Right atrium auricular region (tissue), 2 donors: ENCODE measurements at regions not wholly inside any gene's neighbourhood (a gene's known extent, or its start where the extent isn't known, plus 50 kb on each side); places are given as distances from the start of the nearest gene placed in this dataset.

ENCODE experiments used
- DNase-seq: peaks from one replicate; pipeline ENCODE4 v3.0.0-alpha.2; 2019; ENCODE audit warnings: low spot score
- H3K27ac ChIP-seq, 2 donors: fragments of 200-600 bp; sonication (generic); 1 replicate in 1 of 2; 2 replicates in 1 of 2; pipeline ENCODE4 v1.5.1; 2016 to 2019
- H3K27me3 ChIP-seq, 2 donors: fragments of 200-600 bp; sonication (generic); one replicate each; pipeline versions ENCODE4 v1.5.1 to v1.6.0; 2017 to 2019
- H3K36me3 ChIP-seq: fragments of 200-600 bp; sonication (generic); one replicate; pipeline ENCODE4 v1.5.1; 2016
- H3K4me1 ChIP-seq, 2 donors: fragments of 200-600 bp; sonication (generic); one replicate each; pipeline versions ENCODE4 v1.5.1 to v1.6.0; 2017 to 2019
- H3K4me3 ChIP-seq, 2 donors: fragments of 200-600 bp; sonication (generic); 1 replicate in 1 of 2; 2 replicates in 1 of 2; pipeline ENCODE4 v1.5.1; 2017 to 2019; ENCODE audit warnings: mild to moderate bottlenecking in 1 of 2, moderate library complexity in 1 of 2
- H3K9me3 ChIP-seq, 2 donors: fragments of 200-600 bp; sonication (generic); one replicate each; pipeline ENCODE4 v1.5.1; 2019
- TF ChIP-seq, protein P1 (sequence below), 2 donors: fragments of 200-600 bp; sonication (generic); IDR thresholded peaks; one replicate each; pipeline ENCODE4 v1.5.1; 2019; ENCODE audit warnings: antibody characterized with exemption in 2 of 2

- H3K36me3 ChIP-seq, result no peaks in the 10 kb centered on the region
- DNase-seq, result no peak
- TF ChIP-seq, protein P1, sequence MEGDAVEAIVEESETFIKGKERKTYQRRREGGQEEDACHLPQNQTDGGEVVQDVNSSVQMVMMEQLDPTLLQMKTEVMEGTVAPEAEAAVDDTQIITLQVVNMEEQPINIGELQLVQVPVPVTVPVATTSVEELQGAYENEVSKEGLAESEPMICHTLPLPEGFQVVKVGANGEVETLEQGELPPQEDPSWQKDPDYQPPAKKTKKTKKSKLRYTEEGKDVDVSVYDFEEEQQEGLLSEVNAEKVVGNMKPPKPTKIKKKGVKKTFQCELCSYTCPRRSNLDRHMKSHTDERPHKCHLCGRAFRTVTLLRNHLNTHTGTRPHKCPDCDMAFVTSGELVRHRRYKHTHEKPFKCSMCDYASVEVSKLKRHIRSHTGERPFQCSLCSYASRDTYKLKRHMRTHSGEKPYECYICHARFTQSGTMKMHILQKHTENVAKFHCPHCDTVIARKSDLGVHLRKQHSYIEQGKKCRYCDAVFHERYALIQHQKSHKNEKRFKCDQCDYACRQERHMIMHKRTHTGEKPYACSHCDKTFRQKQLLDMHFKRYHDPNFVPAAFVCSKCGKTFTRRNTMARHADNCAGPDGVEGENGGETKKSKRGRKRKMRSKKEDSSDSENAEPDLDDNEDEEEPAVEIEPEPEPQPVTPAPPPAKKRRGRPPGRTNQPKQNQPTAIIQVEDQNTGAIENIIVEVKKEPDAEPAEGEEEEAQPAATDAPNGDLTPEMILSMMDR (IDR thresholded peaks at IDR 0.05), result no peak
- H3K9me3 ChIP-seq, result no peaks in the 10 kb centered on the region
- no peak overlapping the region for H3K27ac ChIP-seq
- no peak overlapping the region for H3K4me3 ChIP-seq
- H3K27me3 ChIP-seq, result no peaks in the 10 kb centered on the region
- no peaks in the 10 kb centered on the region for H3K4me1 ChIP-seq
Observed at GRCh38 chr1:114289824-114290223, 136.2 kb upstream of the SYT6 start.

DNA sequence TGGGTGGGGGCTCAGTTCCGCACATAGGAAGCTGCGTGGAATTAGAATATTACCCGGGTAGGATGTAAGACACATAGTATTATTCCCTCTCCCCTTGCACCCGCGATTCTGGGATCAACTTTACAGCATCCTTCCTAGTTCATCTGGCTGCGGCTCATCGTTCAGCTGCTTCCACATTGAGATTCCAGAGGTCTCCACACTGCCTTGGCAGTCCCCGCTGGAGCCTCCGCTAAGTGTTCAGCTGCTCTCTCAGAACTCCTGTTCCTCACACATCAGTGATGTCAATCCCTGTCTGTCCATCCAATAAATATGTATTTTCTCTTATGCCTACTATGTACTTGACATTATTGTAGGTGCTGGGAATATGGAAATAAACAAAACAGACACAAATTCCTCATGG, 135.6 kb upstream of the SYT6 start:
- no peak overlapping the region for H3K4me3 ChIP-seq
- TF ChIP-seq, protein P1 (IDR thresholded peaks at IDR 0.05), result no peak
- no peaks in the 10 kb centered on the region for H3K9me3 ChIP-seq
- no peak for DNase-seq
- no peaks in the 10 kb centered on the region for H3K27me3 ChIP-seq
- H3K4me1 ChIP-seq, result no peaks in the 10 kb centered on the region
- H3K27ac ChIP-seq, result no peak overlapping the region
- no peaks in the 10 kb centered on the region for H3K36me3 ChIP-seq

GRCh38 chr1:114286960-114287359, 133.3 kb upstream of the SYT6 start:
- H3K27ac ChIP-seq, result no peak overlapping the region
- H3K36me3 ChIP-seq, result no peaks in the 10 kb centered on the region
- H3K4me3 ChIP-seq, result no peak overlapping the region
- DNase-seq, result no peak
- no peaks in the 10 kb centered on the region for H3K27me3 ChIP-seq
- no peaks in the 10 kb centered on the region for H3K4me1 ChIP-seq
- TF ChIP-seq, protein P1 (IDR thresholded peaks at IDR 0.05), result no peak
- no peaks in the 10 kb centered on the region for H3K9me3 ChIP-seq

DNA sequence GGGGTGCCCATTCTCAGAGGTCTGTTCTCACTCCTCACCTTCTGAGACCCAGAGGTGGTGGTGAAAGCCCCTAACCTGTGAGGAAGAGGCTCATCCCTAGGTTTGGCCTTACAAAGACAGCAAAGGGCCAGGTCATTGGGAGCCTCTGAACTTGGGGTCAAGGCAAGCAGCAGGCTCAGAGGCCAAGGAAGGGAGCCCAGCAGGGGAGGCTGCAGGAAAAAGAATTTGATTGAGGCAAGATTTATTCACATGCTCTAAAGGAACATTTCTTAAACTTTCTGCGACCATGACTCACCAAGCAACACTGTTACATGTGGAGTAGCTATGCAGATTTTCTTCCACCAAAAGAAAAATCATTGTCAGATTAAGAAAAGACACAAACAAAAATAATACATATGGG, 132.5 kb upstream of the SYT6 start:
- DNase-seq, result no peak
- Histone ChIP-seq H3K9me3 (no peaks in the 10 kb centered on the region), H3K27ac (no peak overlapping the region), H3K4me1 (no peaks in the 10 kb centered on the region), H3K36me3 (no peaks in the 10 kb centered on the region), H3K4me3 (no peak overlapping the region), H3K27me3 (no peaks in the 10 kb centered on the region)
- TF ChIP-seq, protein P1 (IDR thresholded peaks at IDR 0.05), result no peak

DNA sequence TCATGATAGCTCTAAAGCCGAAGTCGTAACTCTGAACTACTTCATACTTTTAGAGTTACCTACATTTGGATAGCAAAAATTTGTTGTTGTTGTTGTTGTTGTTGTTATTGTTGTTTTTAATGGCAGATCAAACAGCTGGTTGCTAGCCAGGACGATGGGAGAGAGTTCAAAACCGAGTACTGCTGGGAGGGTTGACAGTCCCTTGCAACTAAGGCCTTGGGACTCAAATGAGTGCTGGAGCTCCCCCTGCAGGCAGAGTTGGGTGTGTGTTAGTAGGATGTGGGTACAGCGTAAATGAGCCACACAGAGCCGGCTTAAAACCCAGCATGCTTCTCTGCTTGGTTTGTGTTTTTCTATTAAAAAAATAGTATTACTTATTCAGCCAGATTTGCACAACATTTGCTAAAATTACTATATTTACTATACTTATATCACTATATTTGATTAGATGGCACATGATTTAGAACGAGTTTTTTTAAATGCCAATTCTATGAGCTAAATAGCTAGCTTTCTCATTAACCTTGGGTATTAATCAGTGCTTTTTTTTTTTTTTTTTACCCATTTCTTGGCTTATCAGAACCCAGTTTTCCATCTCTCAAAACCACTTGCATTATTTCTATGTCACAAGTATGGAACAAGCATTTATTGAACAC, 129.2 kb upstream of the SYT6 start:
- Histone ChIP-seq H3K4me3 (no peak overlapping the region), H3K9me3 (no peaks in the 10 kb centered on the region), H3K27ac (no peak overlapping the region), H3K4me1 (no peaks in the 10 kb centered on the region), H3K36me3 (no peaks in the 10 kb centered on the region), H3K27me3 (no peaks in the 10 kb centered on the region)
- DNase-seq, result peak; percentile 90
- TF ChIP-seq, protein P1 (IDR thresholded peaks at IDR 0.05), result peak; percentile 66 to 88

DNA sequence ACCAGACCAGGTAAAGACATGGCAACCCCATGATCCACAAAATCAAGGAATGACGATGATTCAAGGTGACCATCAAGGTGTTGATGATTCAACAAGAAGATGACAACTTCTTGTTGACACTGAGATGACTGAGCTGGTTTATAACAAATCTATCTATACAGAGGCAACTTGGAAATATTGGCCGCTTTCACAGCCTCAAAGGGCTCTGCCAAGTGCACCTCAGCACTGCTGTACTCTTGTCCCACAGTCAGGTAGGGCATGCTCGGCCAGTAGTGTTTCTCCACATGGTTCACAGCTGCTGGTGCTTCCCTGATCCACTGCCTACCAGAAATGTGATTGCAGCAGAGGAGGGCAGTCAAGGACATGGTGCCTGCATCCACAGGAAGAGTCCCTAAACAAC, 125.2 kb upstream of the SYT6 start:
- no peaks in the 10 kb centered on the region for H3K27me3 ChIP-seq
- H3K4me3 ChIP-seq, result no peak overlapping the region
- no peak overlapping the region for H3K27ac ChIP-seq
- no peaks in the 10 kb centered on the region for H3K36me3 ChIP-seq
- TF ChIP-seq, protein P1 (IDR thresholded peaks at IDR 0.05), result no peak
- no peaks in the 10 kb centered on the region for H3K4me1 ChIP-seq
- DNase-seq, result no peak
- no peaks in the 10 kb centered on the region for H3K9me3 ChIP-seq
